GM18507 (cell line): ENCODE measurements at regions not wholly inside any gene's neighbourhood (a gene's known extent, or its start where the extent isn't known, plus 50 kb on each side); places are given as distances from the start of the nearest gene placed in this dataset.
"Not testable (repeated sequence)": the region's sequence is repeated elsewhere in the genome, so short reads cannot be mapped to it uniquely, and the experiment has no call there.

ENCODE experiments used
- DNase-seq: peaks from one replicate; pipeline ENCODE4 v3.0.0; 2011; ENCODE audit warnings: low read depth; ENCODE audit not compliant: insufficient read length; ENCODE audit errors: extremely low spot score
- FAIRE-seq: peaks from 2 replicates; lab custom pipeline; 2011; peaks lifted over from hg19 to GRCh38; lab: Jason Lieb, UNC

GRCh38 chr4:115491686-115492085 is 378.3 kb upstream of the NDST4 start:
- DNase-seq: no peak
- FAIRE-seq: no peak

GRCh38 chr4:115489279-115489678 is 375.9 kb upstream of the NDST4 start:
- FAIRE-seq (no peak), DNase-seq (no peak)

GRCh38 chr4:115485402-115485801 is 372.0 kb upstream of the NDST4 start:
- FAIRE-seq (no peak), DNase-seq (no peak)

GRCh38 chr4:115484479-115484878 is 371.1 kb upstream of the NDST4 start:
- FAIRE-seq: no peak
- DNase-seq: no peak

- FAIRE-seq (no peak), DNase-seq (no peak)
Observed at GRCh38 chr4:115470763-115471162, 357.3 kb upstream of the NDST4 start.

- DNase-seq, FAIRE-seq: not testable (repeated sequence)
Observed at GRCh38 chr4:115459301-115459700, 345.9 kb upstream of the NDST4 start.

DNA sequence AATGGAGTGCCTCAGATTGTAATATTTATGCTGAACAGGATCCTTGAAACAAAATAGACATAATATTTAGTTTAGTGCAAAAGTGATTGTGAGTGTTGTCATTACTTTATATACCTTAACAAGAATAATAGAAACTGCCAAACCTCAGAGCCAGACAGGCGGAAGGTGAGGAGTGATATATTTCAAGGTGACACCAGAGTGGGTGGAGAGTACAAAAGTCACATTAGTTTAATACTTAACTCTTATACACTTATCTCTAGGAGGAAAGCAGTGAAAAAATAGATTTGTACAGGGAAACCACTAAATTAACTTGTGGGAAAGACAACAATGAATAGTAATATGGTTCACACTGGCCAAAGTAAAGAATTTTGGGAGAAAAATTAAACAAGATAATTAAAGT is 342.8 kb upstream of the NDST4 start:
- no peak for DNase-seq
- FAIRE-seq: no peak

DNA sequence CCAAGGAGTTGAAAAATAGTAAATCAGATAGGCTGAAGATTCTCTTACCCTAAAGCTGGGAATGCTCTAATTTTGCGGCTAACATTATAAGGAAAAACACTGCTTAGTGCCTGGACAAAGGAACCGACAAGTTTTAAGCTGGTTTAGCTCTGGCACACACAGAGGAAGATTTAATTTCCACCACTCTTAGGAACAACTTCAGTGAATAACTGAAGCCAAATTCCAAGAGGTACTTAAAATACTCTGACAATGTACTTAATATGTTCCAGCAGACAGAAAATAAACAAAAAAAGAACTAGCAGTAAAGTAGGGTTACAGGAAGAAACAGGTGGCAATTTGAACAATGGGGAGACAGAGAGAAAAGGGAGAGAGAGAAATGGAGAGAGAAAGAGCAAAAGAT is 340.8 kb upstream of the NDST4 start:
- DNase-seq (no peak), FAIRE-seq (no peak)

- FAIRE-seq (no peak), DNase-seq (no peak)
Observed at GRCh38 chr4:115453416-115453815, 340.0 kb upstream of the NDST4 start.

DNA sequence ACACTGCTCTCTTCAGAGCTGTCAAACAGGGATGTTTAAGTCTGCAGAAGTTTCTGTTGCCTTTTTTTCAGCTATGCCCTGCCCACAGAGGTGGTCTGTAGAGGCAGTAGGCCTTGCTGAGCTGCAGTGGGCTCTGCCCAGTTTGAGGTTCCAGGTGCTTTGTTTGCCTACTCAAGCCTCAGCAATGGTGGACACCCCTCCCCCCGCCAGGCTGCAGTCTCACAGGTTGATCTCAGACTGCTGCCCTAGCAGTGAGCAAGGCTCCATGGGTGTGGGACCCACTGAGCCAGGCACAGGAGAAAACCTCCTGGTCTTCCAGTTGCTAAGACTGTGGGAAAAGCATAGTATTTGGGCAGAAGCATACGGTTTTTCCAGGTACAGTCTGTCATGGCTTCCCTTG is 338.8 kb upstream of the NDST4 start:
- DNase-seq, FAIRE-seq: not testable (repeated sequence)

DNA sequence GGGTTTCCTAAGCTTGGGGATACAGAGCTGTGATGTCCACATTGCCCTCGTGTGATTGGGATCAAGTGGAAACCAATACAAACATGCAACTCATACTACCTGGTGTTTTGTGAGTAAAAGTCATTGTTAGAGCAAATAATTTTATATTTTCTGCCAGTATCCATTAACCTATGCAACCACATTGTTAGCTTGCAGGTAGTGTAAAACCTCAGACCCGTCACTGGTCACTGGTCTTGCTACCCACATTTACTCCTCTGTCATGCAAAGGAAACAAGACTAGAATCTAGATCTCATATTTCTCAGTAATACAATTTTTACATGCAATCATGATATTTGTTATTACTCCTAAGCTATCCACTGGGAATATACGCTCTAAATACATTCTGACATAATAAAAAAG is 324.3 kb upstream of the NDST4 start:
- DNase-seq: no peak
- FAIRE-seq: no peak

DNA sequence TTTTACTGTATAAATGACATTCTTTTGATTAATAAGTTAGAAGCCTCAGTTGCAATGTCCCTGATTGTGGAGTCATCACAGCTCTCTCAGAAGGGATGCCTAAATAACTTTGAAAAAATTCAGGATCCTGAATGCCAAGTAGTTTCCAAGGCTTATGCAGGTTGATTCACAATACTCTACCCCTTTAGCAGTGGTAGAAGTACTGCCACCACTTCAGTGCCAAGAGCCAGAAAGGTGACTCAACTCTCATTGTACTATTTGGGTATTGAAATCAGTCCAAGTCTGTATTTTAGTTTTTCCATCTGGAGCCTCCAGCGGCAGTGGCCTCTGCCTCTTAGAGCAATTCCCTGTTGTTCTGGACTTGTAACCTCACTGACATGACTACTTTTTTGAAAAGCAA is 320.1 kb upstream of the NDST4 start:
- FAIRE-seq (no peak), DNase-seq (no peak)

GRCh38 chr4:115430024-115430423 is 316.6 kb upstream of the NDST4 start:
- DNase-seq: no peak
- FAIRE-seq: no peak

DNA sequence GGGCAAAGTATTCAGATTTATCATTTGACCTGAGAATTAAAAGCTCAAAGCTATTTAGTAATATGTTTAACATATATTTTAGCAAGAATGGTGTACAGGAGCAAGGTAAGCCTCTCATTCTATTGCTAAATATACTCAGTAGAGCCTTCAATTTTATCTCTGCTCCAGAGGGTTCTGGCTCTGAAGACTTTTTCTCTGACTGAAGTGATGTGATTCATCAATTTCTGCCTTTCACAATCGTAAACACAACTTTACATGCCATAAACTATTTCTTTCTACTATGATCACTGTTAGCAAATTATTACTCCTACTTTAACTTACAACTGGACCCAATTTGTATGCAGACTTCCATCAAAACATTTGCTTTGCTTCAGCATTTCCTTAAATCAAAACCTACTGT is 315.0 kb upstream of the NDST4 start:
- DNase-seq (no peak), FAIRE-seq (no peak)

GRCh38 chr4:115424852-115425251 is 311.4 kb upstream of the NDST4 start:
- FAIRE-seq (no peak), DNase-seq (no peak)

- FAIRE-seq: no peak
- DNase-seq: no peak
Observed at GRCh38 chr4:115418635-115419396, 305.4 kb upstream of the NDST4 start.

DNA sequence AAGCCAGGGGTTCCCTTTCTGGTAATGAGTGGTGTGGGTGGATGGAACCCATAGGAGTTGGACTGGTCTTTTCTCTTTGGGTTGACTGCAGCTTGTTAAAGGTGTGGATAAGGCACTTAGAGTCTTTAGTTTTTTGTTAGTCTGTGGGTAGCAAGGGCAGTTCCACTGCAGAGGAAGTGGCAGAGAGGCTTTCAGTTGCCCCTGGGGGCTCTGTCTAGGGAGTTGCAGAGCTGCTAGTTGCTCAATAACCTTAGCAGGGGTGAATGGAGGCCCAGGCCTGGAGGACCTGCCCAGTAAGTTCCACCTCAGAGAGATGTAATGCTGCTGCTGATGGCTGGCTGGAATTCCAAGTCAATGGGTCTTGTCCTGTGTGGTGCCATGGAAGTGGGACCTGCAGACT is 282.6 kb upstream of the NDST4 start:
- no peak for DNase-seq
- no peak for FAIRE-seq

GRCh38 chr4:115376866-115377265 is 263.4 kb upstream of the NDST4 start:
- DNase-seq (no peak), FAIRE-seq (no peak)

- no peak for DNase-seq
- FAIRE-seq: no peak
Observed at GRCh38 chr4:115374621-115375020, 261.2 kb upstream of the NDST4 start.

GRCh38 chr4:115370490-115370889 is 257.1 kb upstream of the NDST4 start:
- FAIRE-seq: no peak
- DNase-seq: no peak

DNA sequence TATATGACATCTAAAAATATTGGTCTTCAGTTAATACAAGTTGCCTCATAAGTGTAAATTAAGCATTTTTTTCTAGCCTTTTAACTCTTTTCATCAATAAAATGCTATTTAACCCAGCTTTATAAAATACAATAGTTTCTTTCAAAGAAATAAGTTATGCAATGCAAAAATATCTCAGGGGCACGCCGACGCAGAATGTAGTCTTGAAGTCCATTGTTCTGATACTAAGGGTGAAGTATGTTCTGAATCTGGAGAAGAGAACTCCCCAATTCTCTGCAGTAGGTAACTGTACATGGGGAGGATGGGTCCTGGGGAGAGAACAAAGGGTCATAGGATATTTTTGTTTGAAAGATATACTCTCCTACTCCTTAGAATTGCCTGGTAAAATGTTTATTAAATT is 256.6 kb upstream of the NDST4 start:
- DNase-seq (no peak), FAIRE-seq (no peak)

GRCh38 chr4:115366390-115366789 is 253.0 kb upstream of the NDST4 start:
- DNase-seq (no peak), FAIRE-seq (no peak)
